Urinary bladder (tissue), 3 donors: ENCODE measurements at regions not wholly inside any gene's neighbourhood (a gene's known extent, or its start where the extent isn't known, plus 50 kb on each side); places are given as distances from the start of the nearest gene placed in this dataset.
A peak's percentile ranks its signal among the peaks of the same experiment; 100 is the strongest.
"Not testable (repeated sequence)": the region's sequence is repeated elsewhere in the genome, so short reads cannot be mapped to it uniquely, and the experiment has no call there.

Experiments
- DNase-seq: peaks from one replicate; pipeline ENCODE4 v3.0.0-alpha.2; 2015; ENCODE audit errors: extremely low spot score
- H3K27ac ChIP-seq: one replicate; pipeline ENCODE4 v1.5.1; 2013; ENCODE audit warnings: low read depth, mild to moderate bottlenecking, moderate library complexity
- H3K36me3 ChIP-seq: one replicate; pipeline ENCODE4 v1.6.1; 2013; ENCODE audit warnings: mild to moderate bottlenecking, moderate library complexity; ENCODE audit not compliant: insufficient read depth
- H3K4me1 ChIP-seq: one replicate; pipeline ENCODE4 v1.6.1; 2013; ENCODE audit warnings: mild to moderate bottlenecking, moderate library complexity; ENCODE audit not compliant: insufficient read depth
- H3K4me3 ChIP-seq: one replicate; pipeline ENCODE4 v1.5.1; 2013; ENCODE audit warnings: low read depth, low read length
- WGBS: extraction: QIAGEN DNeasy Blood & Tissue Kit; methylation state at CpG from one replicate; pipeline ENCODE4 v1.1.7; 2013; 5-methylcytosine and 5-hydroxymethylcytosine counted together
- donor health status: healthy with polysubstance abuse.
- donor health status: healthy.

DNA sequence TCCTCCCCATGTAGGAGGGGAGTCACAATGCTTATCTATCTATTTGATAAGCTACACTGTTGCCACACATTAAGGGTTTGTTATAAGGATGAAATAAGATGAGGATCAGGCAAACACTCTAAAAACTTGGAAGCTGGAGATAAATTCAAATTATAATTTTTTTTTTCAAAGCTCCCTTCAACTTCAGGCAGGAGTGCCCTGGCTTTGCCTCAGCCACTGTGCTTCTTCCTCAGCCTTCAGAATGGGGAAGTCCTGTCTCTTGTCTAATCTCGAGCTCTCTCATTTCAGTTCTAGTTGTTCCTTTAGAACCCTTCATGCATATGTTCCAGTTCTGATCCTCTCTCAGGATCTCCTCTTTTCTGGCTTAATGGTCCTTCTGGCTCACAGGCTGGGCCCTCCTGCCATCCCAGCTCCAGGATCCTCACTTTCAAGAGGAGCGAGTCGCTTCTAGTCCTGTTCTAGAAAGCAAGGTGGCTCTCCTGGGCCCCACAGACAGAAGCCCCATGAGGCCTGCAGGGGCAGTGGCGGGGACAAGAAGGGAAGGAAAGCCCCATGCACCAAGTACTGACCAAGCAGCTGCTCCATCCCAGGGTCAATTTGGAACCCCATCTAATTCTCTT is 164.3 kb downstream of the VEGFA start:
- WGBS = 95% methylated on average over 4 of the region's 4 CpGs
- DNase-seq = no peak
- no peak overlapping the region for H3K27ac ChIP-seq
- no peak overlapping the region for H3K4me3 ChIP-seq
- H3K4me1 ChIP-seq = no peaks in the 10 kb centered on the region
- no peaks in the 10 kb centered on the region for H3K36me3 ChIP-seq

- 32% methylated on average over 19 of the region's 19 CpGs for WGBS
- Histone ChIP-seq H3K27ac (no peak overlapping the region), H3K36me3 (no peaks in the 10 kb centered on the region)
Observed at GRCh38 chr6:43933148-43933885, 163.3 kb downstream of the VEGFA start.

DNA sequence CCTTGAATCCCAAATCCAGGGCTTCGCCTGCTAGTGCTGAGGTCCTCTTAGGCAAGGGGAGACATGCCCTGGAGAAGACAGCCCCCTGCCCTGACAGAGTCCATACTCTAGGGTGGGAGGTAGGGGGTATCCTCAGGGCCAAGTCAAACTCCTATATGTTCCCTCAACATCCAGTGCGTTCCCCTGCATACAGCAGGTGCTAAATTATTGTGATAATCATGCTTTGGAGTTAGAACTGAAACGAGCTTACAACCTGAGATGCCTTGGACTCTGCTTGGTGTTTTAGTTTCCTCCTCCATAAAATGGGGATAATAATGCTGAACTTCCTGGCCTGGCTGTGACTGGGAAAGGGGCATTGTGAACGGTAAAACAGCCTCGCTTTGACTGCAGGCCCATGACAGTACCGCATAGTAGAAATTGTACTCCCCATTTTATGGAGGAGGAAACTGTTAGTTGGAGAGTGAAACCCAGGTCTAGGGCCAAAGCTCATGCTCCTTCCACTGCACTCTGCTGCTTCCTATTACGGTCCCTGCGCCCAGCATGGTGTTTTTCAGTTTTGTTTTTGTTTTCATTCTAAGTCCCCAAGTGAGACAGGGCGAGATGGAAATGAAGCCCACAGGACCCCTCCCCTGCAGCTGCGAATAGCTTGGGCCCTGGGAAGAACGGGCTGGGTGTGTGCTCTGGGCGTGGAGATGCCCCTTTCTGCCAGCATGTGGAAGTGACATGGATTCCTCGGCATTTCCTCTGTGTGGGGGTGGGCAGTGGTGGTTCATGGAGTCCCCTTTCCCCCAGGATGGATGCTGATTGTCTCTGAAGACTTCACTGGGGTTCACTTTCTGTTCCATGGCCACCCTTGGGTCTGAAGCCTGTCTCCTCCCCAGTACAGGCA is 162.5 kb downstream of the VEGFA start:
- 94% methylated on average over 13 of the region's 13 CpGs for WGBS
- H3K27ac ChIP-seq = no peak overlapping the region

More at GRCh38 chr6:43933148-43933885, 163.3 kb downstream of the VEGFA start:
- Histone ChIP-seq H3K4me1 (no peaks in the 10 kb centered on the region), H3K4me3 (no peak overlapping the region)
- peak; percentile 59 for DNase-seq

DNA sequence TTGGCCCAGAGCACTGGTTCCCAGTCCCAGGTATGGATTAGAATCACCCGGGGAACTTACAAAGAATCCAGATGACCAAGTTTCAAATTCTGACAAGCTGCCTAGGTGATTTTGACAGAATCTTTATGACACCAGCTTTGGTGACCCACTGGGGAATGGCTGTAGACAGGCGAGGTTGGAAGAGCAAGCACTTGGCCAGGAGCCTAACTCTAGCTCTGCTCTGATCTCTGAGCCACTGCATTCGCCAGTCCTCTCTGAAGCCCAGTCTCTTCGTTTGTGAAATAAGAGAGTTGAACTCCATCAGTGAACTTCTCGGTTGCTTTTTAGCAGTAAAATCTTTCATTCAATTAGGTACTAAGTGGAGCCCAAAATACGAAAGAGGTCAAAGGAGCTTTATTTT is 161.2 kb downstream of the VEGFA start:
- 78% methylated on average over 6 of the region's 6 CpGs for WGBS
- Histone ChIP-seq H3K36me3 (no peaks in the 10 kb centered on the region), H3K4me3 (no peak overlapping the region), H3K27ac (no peak overlapping the region), H3K4me1 (no peaks in the 10 kb centered on the region)
- DNase-seq = no peak

More for the DNA sequence above, 162.5 kb downstream of the VEGFA start:
- H3K4me1 ChIP-seq = no peaks in the 10 kb centered on the region
- no peak for DNase-seq
- no peak overlapping the region for H3K4me3 ChIP-seq
- no peaks in the 10 kb centered on the region for H3K36me3 ChIP-seq

GRCh38 chr6:43930440-43931154 is 160.6 kb downstream of the VEGFA start:
- Histone ChIP-seq H3K36me3 (no peaks in the 10 kb centered on the region), H3K4me3 (no peak overlapping the region), H3K27ac (no peak overlapping the region), H3K4me1 (no peaks in the 10 kb centered on the region)
- DNase-seq = no peak
- 84% methylated on average over 8 of the region's 8 CpGs for WGBS

- H3K36me3 ChIP-seq = no peaks in the 10 kb centered on the region
- WGBS = 89% methylated on average over 5 of the region's 5 CpGs
Observed at GRCh38 chr6:43929511-43929910, 159.5 kb downstream of the VEGFA start.

GRCh38 chr6:43927532-43928210 is 157.7 kb downstream of the VEGFA start:
- no peaks in the 10 kb centered on the region for H3K36me3 ChIP-seq
- H3K4me3 ChIP-seq = no peak overlapping the region
- no peaks in the 10 kb centered on the region for H3K4me1 ChIP-seq
- no peak overlapping the region for H3K27ac ChIP-seq
- DNase-seq = no peak
- 74% methylated on average over 4 of the region's 4 CpGs for WGBS

More at GRCh38 chr6:43929511-43929910, 159.5 kb downstream of the VEGFA start:
- no peak for DNase-seq
- H3K4me3 ChIP-seq = no peak overlapping the region
- H3K4me1 ChIP-seq = no peaks in the 10 kb centered on the region
- H3K27ac ChIP-seq = no peak overlapping the region

DNA sequence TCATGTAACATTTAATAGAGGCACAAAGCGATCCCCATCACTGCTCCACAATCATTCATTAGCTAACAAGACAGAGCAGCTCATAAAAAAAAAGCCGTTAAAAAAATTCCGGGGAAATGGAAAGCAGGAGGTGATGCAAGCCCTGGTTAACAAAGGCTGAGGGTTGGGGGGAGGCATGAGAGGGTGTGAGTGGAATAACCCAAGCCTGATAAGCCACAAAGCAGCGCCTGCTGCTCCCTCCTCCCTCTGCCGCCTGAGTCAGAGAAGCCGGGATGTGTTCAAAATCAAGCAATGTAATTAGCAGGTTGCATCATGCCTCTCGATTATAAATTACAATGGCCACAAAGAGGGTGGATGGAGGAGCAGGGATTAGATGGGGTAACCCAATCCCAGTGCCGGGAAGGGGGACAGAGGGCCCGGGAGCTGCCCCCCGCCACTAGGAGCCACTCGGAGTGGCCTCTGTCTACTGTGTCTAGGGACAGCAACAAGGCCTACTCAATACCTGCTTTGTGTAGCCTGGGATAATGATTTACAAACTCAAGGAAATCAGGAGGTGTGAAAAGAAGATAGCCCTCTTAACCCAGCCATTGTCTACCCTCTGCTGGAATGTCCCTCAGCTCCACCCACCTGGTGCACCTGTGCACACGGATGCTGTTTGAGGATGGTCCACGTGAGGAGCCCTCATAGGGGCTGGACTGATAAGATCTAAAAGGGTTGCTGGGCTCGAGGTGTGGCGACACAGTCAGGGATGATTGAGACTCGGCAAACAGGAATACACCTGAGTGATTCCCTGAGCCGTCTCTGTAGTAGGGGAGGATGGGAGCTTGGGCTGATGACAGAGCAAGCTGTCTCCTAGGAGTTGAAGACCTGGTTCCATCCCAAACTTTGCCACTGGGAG is 156.9 kb downstream of the VEGFA start:
- H3K4me1 ChIP-seq = no peaks in the 10 kb centered on the region
- no peak overlapping the region for H3K4me3 ChIP-seq
- 80% methylated on average over 17 of the region's 17 CpGs for WGBS
- peak; percentile 62 for DNase-seq
- no peaks in the 10 kb centered on the region for H3K36me3 ChIP-seq
- no peak overlapping the region for H3K27ac ChIP-seq

DNA sequence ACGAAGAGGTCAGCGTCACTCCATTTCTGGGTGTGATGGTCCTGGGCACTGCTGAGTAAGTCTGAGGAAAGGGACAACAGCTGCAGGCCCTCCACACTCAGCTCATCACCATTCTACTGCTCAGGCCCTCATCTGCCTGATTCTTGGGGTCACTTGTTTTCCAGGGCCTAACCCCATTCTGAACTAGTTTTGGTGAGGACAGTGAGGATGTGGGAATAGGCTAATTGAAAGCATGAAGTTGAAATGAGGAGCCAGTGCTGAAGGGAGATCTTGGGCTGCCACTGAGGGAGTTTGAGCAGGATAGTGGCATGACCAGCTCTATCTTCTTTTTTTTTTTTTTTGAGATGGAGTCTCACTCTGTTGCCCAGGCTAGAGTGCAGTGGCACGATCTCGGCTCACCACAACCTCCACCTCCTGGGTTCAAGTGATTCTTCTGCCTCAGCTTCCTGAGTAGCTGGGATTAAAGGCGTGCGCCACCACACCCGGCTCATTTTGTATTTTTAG is 155.7 kb downstream of the VEGFA start:
- DNase-seq, H3K4me3 ChIP-seq, H3K36me3 ChIP-seq, H3K4me1 ChIP-seq, H3K27ac ChIP-seq: not testable (repeated sequence)
- 97% methylated on average over 7 of the region's 7 CpGs for WGBS

DNA sequence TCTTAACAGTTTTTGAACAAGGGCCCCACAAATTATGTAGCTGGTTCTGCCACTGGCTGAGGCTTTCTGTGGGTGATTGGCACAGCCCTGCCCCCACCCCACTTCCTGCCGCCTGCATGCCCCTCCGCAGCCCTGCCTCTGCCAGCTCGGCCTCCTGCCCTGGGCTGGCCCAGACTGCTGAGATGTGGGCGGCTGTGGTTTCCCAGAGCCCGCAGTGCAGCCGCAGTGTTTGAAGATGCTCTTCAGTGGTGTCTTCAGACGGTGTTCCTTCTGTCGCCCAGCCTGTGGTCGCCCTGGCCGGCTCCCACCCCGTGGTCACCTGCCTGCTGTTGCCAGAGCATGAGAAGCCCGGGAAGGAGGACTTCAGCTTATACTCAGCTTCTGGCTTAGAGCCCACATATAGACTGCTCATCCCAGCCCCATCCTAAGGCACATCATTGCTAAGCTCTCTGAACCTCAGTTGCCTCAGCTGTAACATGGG is 154.3 kb downstream of the VEGFA start:
- WGBS = 79% methylated on average over 12 of the region's 12 CpGs
- H3K27ac ChIP-seq = no peak overlapping the region
- DNase-seq = no peak
- H3K36me3 ChIP-seq = no peaks in the 10 kb centered on the region
- H3K4me3 ChIP-seq = no peak overlapping the region
- no peaks in the 10 kb centered on the region for H3K4me1 ChIP-seq

GRCh38 chr6:43923376-43924221 is 153.6 kb downstream of the VEGFA start:
- no peak for DNase-seq
- no peaks in the 10 kb centered on the region for H3K36me3 ChIP-seq
- H3K4me1 ChIP-seq = no peaks in the 10 kb centered on the region
- WGBS = 95% methylated on average over 15 of the region's 15 CpGs
- no peak overlapping the region for H3K27ac ChIP-seq
- H3K4me3 ChIP-seq = no peak overlapping the region
